GM23248 (cell line): ENCODE measurements at regions not wholly inside any gene's neighbourhood (a gene's known extent, or its start where the extent isn't known, plus 50 kb on each side); places are given as distances from the start of the nearest gene placed in this dataset.

Source experiments
- DNase-seq: peaks from one replicate; pipeline ENCODE4 v3.0.0-alpha.2; 2015
- H2AFZ ChIP-seq: fragments of 200-600 bp; sonication (generic); 2 replicates; pipeline ENCODE4 v1.6.1; 2016; ENCODE audit warnings: antibody characterized with exemption
- H3F3A ChIP-seq: fragments of 200-600 bp; sonication (generic); 2 replicates; pipeline ENCODE4 v1.6.1; 2016; ENCODE audit warnings: mild to moderate bottlenecking, antibody characterized with exemption, mixed run types; ENCODE audit not compliant: insufficient read depth
- H3K27ac ChIP-seq: fragments of 200-600 bp; sonication (generic); 2 replicates; pipeline ENCODE4 v1.5.1; 2016; ENCODE audit warnings: mild to moderate bottlenecking
- H3K27me3 ChIP-seq: fragments of 200-600 bp; sonication (generic); replicated peaks from 2 replicates; pipeline ENCODE4 v1.6.1; 2016; ENCODE audit warnings: mild to moderate bottlenecking; ENCODE audit not compliant: insufficient read depth
- H3K36me3 ChIP-seq: fragments of 200-600 bp; sonication (generic); 2 replicates; pipeline ENCODE4 v1.6.1; 2016; ENCODE audit warnings: low read depth, mild to moderate bottlenecking
- H3K4me1 ChIP-seq: fragments of 200-600 bp; sonication (generic); 2 replicates; pipeline ENCODE4 v1.6.1; 2016; ENCODE audit warnings: mild to moderate bottlenecking; ENCODE audit not compliant: insufficient read depth
- H3K4me2 ChIP-seq: fragments of 200-600 bp; sonication (generic); one replicate; pipeline ENCODE4 v1.6.1; 2016; ENCODE audit warnings: mild to moderate bottlenecking; ENCODE audit not compliant: unreplicated experiment
- H3K4me3 ChIP-seq: fragments of 200-600 bp; sonication (generic); 2 replicates; pipeline ENCODE4 v1.5.1; 2016; ENCODE audit warnings: mild to moderate bottlenecking
- H3K79me2 ChIP-seq: fragments of 200-600 bp; sonication (generic); 2 replicates; pipeline ENCODE4 v1.6.1; 2016; ENCODE audit warnings: mild to moderate bottlenecking; ENCODE audit not compliant: insufficient read depth
- H3K9ac ChIP-seq: fragments of 200-600 bp; sonication (generic); 2 replicates; pipeline ENCODE4 v1.6.1; 2016; ENCODE audit warnings: mild to moderate bottlenecking
- H3K9me2 ChIP-seq: fragments of 200-600 bp; sonication (generic); 2 replicates; pipeline ENCODE4 v1.6.1; 2016; ENCODE audit warnings: mixed run types, mild to moderate bottlenecking, moderate library complexity; ENCODE audit not compliant: insufficient read depth
- H3K9me3 ChIP-seq: fragments of 200-600 bp; sonication (generic); one replicate; pipeline ENCODE4 v1.6.1; 2017; ENCODE audit warnings: low read depth
- H4K20me1 ChIP-seq: fragments of 200-600 bp; sonication (generic); 2 replicates; pipeline ENCODE4 v1.6.0; 2016; ENCODE audit not compliant: insufficient read depth
- EZH2 ChIP-seq: fragments of 200-600 bp; sonication (generic); IDR thresholded peaks from 2 replicates; pipeline ENCODE4 v1.6.1; 2018; ENCODE audit warnings: antibody characterized with exemption, mild to moderate bottlenecking; ENCODE audit not compliant: insufficient read depth, poor library complexity, severe bottlenecking
- EZH2phosphoT487 ChIP-seq: fragments of 200-600 bp; sonication (generic); IDR thresholded peaks from 2 replicates; pipeline ENCODE4 v1.6.1; 2018; ENCODE audit warnings: antibody characterized with exemption, moderate library complexity, mild to moderate bottlenecking, low read depth; ENCODE audit not compliant: insufficient read depth
- WGBS, 2 experiments: methylation state at CpG; one replicate each; pipeline ENCODE4 v1.1.6; 2015 to 2017; ENCODE audit warnings: low lambda C conversion rate in 2 of 2, low coverage in 1 of 2; ENCODE audit errors: missing lambda C conversion rate in 2 of 2; 5-methylcytosine and 5-hydroxymethylcytosine counted together
- in situ Hi-C: fragments of 300-500 bp; cut with MboI; formaldehyde crosslinking; loops from 2 replicates; pipeline ENCODE4 v1.15.0; 2020

DNA sequence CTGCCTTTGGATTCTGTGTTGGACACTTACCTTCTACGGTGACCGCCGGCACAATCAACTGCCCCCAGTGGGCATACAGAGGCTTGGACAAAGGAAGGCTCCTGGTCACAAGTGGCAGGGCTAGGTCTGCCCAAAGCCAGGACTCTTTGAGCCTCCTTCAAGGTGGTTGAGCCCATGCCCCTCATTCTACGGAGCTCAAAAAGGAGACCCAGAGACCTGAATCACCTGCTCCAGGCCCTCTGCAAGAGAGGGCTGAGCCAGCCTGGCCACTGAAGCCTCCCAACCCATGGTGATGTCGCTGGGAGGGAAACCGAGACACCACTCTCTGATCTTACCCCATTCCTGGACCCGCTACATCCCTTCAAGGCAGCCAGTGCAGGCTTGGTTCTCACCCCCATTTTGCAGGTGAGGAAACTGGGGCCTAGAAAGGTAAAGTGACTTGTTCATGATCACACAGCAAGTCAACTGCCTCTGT lies 87.9 kb downstream of the INHBB start:
- no peak overlapping the region for H3K4me2 ChIP-seq
- WGBS, 2 experiments = 94 to 98% methylated on average over 6 to 7 of the region's 7 CpGs
- no peaks in the 10 kb centered on the region for H3K9me2 ChIP-seq
- H3K79me2 ChIP-seq = no peaks in the 10 kb centered on the region
- H3K9ac ChIP-seq = no peak overlapping the region
- H2AFZ ChIP-seq = no peak overlapping the region
- H3F3A ChIP-seq = no peaks in the 10 kb centered on the region; the same call in 1 of the 2 replicates
- TF ChIP-seq EZH2 (no peak), EZH2phosphoT487 (no peak)
- H3K36me3 ChIP-seq = no peaks in the 10 kb centered on the region
- no peaks in the 10 kb centered on the region for H4K20me1 ChIP-seq
- no peak for DNase-seq
- in situ Hi-C loops = no loop called here
- H3K4me1 ChIP-seq = peaks cover 9% of the 10 kb centered on the region; the same call in 1 of the 2 replicates
- no peaks in the 10 kb centered on the region for H3K27me3 ChIP-seq
- no peak overlapping the region for H3K4me3 ChIP-seq
- no peak overlapping the region for H3K27ac ChIP-seq
- no peaks in the 10 kb centered on the region for H3K9me3 ChIP-seq

DNA sequence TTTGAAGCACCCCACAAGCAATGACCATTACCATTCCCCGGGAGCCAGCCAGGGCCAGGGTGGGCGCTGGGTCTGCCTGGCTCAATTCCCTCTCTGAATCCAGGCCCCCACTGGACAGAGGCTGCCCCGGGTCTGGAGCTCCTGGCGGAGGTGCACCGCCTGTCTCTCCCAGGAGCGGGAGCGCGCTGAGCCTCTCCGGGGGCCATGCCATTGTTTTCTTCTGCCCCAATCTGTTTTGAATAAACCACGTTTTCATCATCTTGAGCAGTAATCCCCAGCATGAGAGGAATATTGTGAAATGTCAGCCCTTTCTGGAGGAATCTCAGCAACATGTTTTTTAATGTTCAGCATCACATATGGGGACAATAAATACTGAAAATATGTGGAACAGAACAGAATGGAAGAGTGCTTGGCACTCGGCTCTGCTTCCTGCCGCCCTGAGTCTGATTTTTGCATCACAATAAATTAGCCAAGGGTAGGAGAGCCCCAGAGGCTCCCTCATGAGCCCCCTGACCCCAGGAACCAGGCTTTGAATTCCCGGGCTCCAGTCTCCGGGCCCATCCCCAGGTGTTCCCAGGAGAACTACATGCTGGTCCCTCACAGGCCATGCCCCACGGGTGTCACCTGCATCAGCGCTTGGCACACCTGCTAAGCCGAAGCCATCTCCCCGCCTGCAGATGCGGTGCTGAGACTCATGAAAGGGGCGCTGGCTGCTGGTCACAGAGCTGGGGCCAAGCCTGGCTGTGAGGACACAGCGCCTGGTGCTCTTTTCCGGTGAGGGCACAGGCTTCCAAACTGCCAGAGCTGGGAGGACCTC lies 88.8 kb downstream of the INHBB start:
- no peak overlapping the region for H3K4me2 ChIP-seq
- H3K9me3 ChIP-seq = no peaks in the 10 kb centered on the region
- WGBS, 2 experiments = 11 to 15% methylated on average over 21 to 22 of the region's 22 CpGs
- no peaks in the 10 kb centered on the region for H4K20me1 ChIP-seq
- no peaks in the 10 kb centered on the region for H3K79me2 ChIP-seq
- H3K27ac ChIP-seq = no peak overlapping the region
- no peak overlapping the region for H2AFZ ChIP-seq
- TF ChIP-seq EZH2 (no peak), EZH2phosphoT487 (no peak)
- H3K36me3 ChIP-seq = no peaks in the 10 kb centered on the region
- H3K27me3 ChIP-seq = no peaks in the 10 kb centered on the region
- in situ Hi-C loops = no loop called here
- no peaks in the 10 kb centered on the region for H3K9me2 ChIP-seq
- H3K4me3 ChIP-seq = no peak overlapping the region
- no peaks in the 10 kb centered on the region; the same call in 1 of the 2 replicates for H3F3A ChIP-seq
- peaks cover 9% of the 10 kb centered on the region; the same call in 1 of the 2 replicates for H3K4me1 ChIP-seq
- DNase-seq = peak; percentile 76
- H3K9ac ChIP-seq = no peak overlapping the region

GRCh38 chr2:120435671-120436459 lies 89.9 kb downstream of the INHBB start:
- H3K4me2 ChIP-seq = no peak overlapping the region
- no peaks in the 10 kb centered on the region; the same call in 1 of the 2 replicates for H3F3A ChIP-seq
- no peaks in the 10 kb centered on the region for H3K79me2 ChIP-seq
- no peak overlapping the region for H3K27ac ChIP-seq
- H3K27me3 ChIP-seq = no peaks in the 10 kb centered on the region
- peaks cover 9% of the 10 kb centered on the region; the same call in 1 of the 2 replicates for H3K4me1 ChIP-seq
- DNase-seq = no peak
- H2AFZ ChIP-seq = no peak overlapping the region
- no peaks in the 10 kb centered on the region for H3K9me2 ChIP-seq
- no peak for TF ChIP-seq EZH2phosphoT487
- no peak for TF ChIP-seq EZH2
- no peak overlapping the region for H3K9ac ChIP-seq
- WGBS, 2 experiments = 60 to 61% methylated on average over 11 of the region's 11 CpGs
- no peaks in the 10 kb centered on the region for H4K20me1 ChIP-seq
- in situ Hi-C loops = no loop called here
- H3K4me3 ChIP-seq = no peak overlapping the region
- no peaks in the 10 kb centered on the region for H3K9me3 ChIP-seq
- H3K36me3 ChIP-seq = no peaks in the 10 kb centered on the region

GRCh38 chr2:120436460-120436739 lies 90.5 kb downstream of the INHBB start:
- Histone ChIP-seq H3F3A (no peaks in the 10 kb centered on the region; the same call in 1 of the 2 replicates), H3K9me2 (no peaks in the 10 kb centered on the region), H3K79me2 (no peaks in the 10 kb centered on the region), H3K9ac (no peak overlapping the region), H2AFZ (no peak overlapping the region), H3K4me3 (no peak overlapping the region), H3K4me2 (no peak overlapping the region), H3K36me3 (no peaks in the 10 kb centered on the region), H3K4me1 (peaks cover 9% of the 10 kb centered on the region; the same call in 1 of the 2 replicates), H3K27me3 (peaks cover 4% of the 10 kb centered on the region; the same call in 1 of the 2 replicates), H3K27ac (no peak overlapping the region), H3K9me3 (no peaks in the 10 kb centered on the region), H4K20me1 (no peaks in the 10 kb centered on the region)
- no peak for TF ChIP-seq EZH2
- no peak for TF ChIP-seq EZH2phosphoT487
- peak; percentile 47 for DNase-seq
- in situ Hi-C loops = no loop called here
- 0% methylated on average over 1 of the region's 1 CpG; no CpG with 5 or more reads in 1 of the 2 experiments for WGBS, 2 experiments
